MCF 10A (cell line): ENCODE measurements at regions not wholly inside any gene's neighbourhood (a gene's known extent, or its start where the extent isn't known, plus 50 kb on each side); places are given as distances from the start of the nearest gene placed in this dataset.

Source experiments
- BruUV-seq: library from RNA; stranded (reverse); fragments of 400-500 nt; replicated peaks from 2 replicates; lab custom pipeline; 2021; lab: Mats Ljungman, UMichigan
- CTCF ChIA-PET: fragments of 300-600 bp; sonication (Branson Sonifier 250); formaldehyde crosslinking; extraction: SDS; loops from one replicate; lab custom pipeline; 2021; ENCODE audit warnings: antibody characterized with exemption, inconsistent platforms; lab: Yijun Ruan, JAX
- POLR2A ChIA-PET: fragments of 300-600, 350-650 bp; sonication (Branson Sonifier 250); formaldehyde crosslinking; extraction: SDS; loops from one replicate; lab custom pipeline; 2020; ENCODE audit warnings: antibody characterized with exemption, inconsistent platforms; lab: Yijun Ruan, JAX
- DNase-seq: peaks from one replicate; pipeline ENCODE4 v3.0.0-alpha.2; 2018; ENCODE audit not compliant: unreplicated experiment
- H3K27ac Mint-ChIP-seq: one replicate; pipeline ENCODE4 v1.8.0; 2022; ENCODE audit warnings: mild to moderate bottlenecking, low read depth, mixed read lengths; ENCODE audit not compliant: unreplicated experiment
- H3K27me3 Mint-ChIP-seq: one replicate; pipeline ENCODE4 v1.8.0; 2022; ENCODE audit warnings: mixed read lengths; ENCODE audit not compliant: insufficient read depth, unreplicated experiment
- H3K36me3 Mint-ChIP-seq: one replicate; pipeline ENCODE4 v1.8.0; 2022; ENCODE audit warnings: mild to moderate bottlenecking, moderate library complexity, mixed read lengths; ENCODE audit not compliant: insufficient read depth, unreplicated experiment
- H3K4me1 Mint-ChIP-seq: one replicate; pipeline ENCODE4 v1.8.0; 2022; ENCODE audit warnings: mixed read lengths; ENCODE audit not compliant: insufficient read depth, unreplicated experiment
- H3K4me3 Mint-ChIP-seq: one replicate; pipeline ENCODE4 v1.8.0; 2022; ENCODE audit warnings: mild to moderate bottlenecking, moderate library complexity, mixed read lengths; ENCODE audit not compliant: unreplicated experiment
- H3K9me3 Mint-ChIP-seq: one replicate; pipeline ENCODE4 v1.8.0; 2022; ENCODE audit warnings: mixed read lengths; ENCODE audit not compliant: unreplicated experiment
- intact Hi-C: fragments of 100-400 bp; cut with micrococcal nuclease; formaldehyde crosslinking; loops from 2 replicates; pipeline ENCODE4 v1.14.1; 2022
- TF ChIP-seq, protein P1 (sequence below): fragments of 200-600 bp; IDR thresholded peaks from one replicate; pipeline ENCODE4 v1.8.0; 2022; ENCODE audit warnings: antibody characterized with exemption, mild to moderate bottlenecking; ENCODE audit not compliant: unreplicated experiment

DNA sequence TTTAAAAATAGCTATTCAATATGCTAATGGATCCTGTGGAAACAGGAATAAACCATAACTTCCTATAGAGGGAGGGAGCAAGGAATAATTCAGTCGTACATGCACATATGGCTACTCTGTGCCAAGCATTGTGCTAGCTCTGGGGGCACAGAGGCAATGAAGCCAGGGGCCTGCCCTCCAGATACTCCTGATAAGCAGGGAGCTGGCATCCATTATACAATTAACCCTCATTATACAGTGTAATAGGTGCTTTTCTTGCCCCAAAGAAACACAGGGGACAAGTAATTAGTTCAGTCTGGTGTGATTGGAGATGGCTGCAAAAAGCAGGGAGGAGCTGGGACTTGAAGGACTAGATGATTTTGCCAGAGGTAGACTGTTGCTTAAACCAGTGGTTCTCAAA lies 200.4 kb downstream of the SREK1 start:
- ChIA-PET POLR2A (no interaction called here), CTCF (interaction anchor here (0.9 to 2.8 kb wide), 3 partner anchors 36 to 38 kb away, joined by 3 to 14 read pairs (median 4); no protein-coding TSS in a partner anchor)
- no peak for DNase-seq
- H3K27ac Mint-ChIP-seq: no peak overlapping the region
- no peaks in the 10 kb centered on the region for H3K9me3 Mint-ChIP-seq
- peaks cover 61% of the 10 kb centered on the region for H3K27me3 Mint-ChIP-seq
- H3K36me3 Mint-ChIP-seq: no peaks in the 10 kb centered on the region
- H3K4me1 Mint-ChIP-seq: no peaks in the 10 kb centered on the region
- TF ChIP-seq, protein P1, sequence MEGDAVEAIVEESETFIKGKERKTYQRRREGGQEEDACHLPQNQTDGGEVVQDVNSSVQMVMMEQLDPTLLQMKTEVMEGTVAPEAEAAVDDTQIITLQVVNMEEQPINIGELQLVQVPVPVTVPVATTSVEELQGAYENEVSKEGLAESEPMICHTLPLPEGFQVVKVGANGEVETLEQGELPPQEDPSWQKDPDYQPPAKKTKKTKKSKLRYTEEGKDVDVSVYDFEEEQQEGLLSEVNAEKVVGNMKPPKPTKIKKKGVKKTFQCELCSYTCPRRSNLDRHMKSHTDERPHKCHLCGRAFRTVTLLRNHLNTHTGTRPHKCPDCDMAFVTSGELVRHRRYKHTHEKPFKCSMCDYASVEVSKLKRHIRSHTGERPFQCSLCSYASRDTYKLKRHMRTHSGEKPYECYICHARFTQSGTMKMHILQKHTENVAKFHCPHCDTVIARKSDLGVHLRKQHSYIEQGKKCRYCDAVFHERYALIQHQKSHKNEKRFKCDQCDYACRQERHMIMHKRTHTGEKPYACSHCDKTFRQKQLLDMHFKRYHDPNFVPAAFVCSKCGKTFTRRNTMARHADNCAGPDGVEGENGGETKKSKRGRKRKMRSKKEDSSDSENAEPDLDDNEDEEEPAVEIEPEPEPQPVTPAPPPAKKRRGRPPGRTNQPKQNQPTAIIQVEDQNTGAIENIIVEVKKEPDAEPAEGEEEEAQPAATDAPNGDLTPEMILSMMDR: no peak
- intact Hi-C loops: no loop called here
- BruUV-seq: no TSS peak
- H3K4me3 Mint-ChIP-seq: no peak overlapping the region

DNA sequence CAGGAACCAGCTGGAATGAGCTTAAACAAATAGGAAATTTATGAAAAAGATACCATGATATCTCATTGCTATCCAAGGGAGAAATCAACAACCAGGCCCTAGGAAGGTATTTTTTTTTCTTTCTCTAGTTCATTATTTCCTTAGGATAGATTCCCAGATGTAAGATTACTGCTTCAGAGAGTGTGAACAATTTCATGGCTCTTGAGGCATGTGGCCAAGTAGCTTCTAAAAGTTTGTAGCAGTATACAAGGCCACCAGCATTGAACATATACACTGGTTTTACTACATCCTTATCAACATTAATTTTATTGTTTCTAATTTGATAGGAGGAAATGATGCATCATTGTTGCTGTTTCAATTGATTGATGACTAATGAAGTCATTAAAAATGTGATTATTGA lies 201.2 kb downstream of the SREK1 start:
- no peaks in the 10 kb centered on the region for H3K9me3 Mint-ChIP-seq
- no peaks in the 10 kb centered on the region for H3K36me3 Mint-ChIP-seq
- peaks cover 56% of the 10 kb centered on the region for H3K27me3 Mint-ChIP-seq
- DNase-seq: no peak
- intact Hi-C loops: no loop called here
- TF ChIP-seq, protein P1: no peak
- BruUV-seq: no TSS peak
- no peak overlapping the region for H3K27ac Mint-ChIP-seq
- ChIA-PET POLR2A (no interaction called here), CTCF (interaction anchor here (0.6 to 2.8 kb wide), 4 partner anchors 28 to 130 kb away, joined by 3 to 14 read pairs (median 4); no protein-coding TSS in a partner anchor)
- no peak overlapping the region for H3K4me3 Mint-ChIP-seq
- H3K4me1 Mint-ChIP-seq: no peaks in the 10 kb centered on the region

DNA sequence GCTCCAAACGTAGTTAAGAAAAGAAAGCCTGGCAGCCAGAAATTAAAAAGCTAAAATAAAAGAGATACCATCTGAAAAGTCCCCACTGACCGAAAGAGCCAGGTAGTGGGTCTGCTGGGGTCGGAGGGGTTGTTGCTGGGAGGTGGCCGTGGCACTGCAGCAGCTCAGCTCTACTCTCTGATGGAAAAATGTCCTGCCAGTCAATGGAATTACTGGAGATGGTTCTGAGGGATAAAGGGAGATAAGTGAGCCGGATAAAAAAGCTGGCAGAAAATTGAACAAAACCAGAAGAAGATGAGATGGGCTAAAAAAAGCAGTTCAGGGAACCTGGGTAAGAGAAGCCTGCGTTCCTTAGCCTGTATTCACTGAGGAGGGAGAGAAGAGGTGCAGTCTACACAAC lies 202.8 kb downstream of the SREK1 start:
- ChIA-PET POLR2A (interaction anchor here (0.7 kb wide), 1 partner anchor 15 kb away, joined by 3 read pairs; no protein-coding TSS in a partner anchor), CTCF (interaction anchor here (0.8 to 1.1 kb wide), 2 partner anchors 10 to 41 kb away, joined by 3 to 6 read pairs; no protein-coding TSS in a partner anchor)
- DNase-seq: no peak
- H3K9me3 Mint-ChIP-seq: no peaks in the 10 kb centered on the region
- peaks cover 65% of the 10 kb centered on the region for H3K27me3 Mint-ChIP-seq
- TF ChIP-seq, protein P1: no peak
- no peak overlapping the region for H3K4me3 Mint-ChIP-seq
- intact Hi-C loops: no loop called here
- H3K27ac Mint-ChIP-seq: no peak overlapping the region
- H3K36me3 Mint-ChIP-seq: no peaks in the 10 kb centered on the region
- no peaks in the 10 kb centered on the region for H3K4me1 Mint-ChIP-seq
- BruUV-seq: no TSS peak

DNA sequence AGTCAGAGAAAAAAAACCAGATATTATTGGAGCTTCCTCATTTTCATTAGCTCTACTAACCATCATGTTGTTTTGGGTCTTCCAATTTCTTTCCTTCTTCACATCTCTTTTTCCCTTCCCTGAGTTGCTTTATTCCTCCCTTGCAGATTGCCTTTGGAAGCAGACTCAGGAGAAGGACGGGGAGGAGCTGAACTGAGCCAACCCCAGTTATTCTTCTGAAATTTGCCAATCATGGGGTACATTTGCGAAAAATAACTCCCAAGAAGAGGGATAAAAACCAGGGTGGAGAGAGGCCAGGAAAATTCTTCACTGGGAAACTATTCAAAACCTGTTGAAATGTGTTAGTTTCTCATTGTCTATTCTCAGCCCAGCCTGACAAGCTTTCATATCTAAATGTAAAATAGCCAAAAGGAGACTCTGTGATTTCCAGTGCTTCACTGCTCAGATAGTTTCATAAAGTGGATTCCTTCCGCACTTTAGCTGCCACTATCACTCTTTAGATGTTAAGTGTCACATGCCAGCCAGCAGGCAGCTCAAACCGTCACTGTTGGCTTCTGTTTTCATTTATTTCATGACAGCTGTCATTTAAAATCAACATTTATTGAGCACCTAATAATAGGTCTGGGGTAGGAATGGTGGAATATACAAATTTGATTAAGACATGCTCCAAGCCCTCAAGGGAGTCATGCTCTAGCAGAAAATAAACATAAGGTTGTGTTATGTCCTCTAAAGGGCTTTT lies 204.5 kb downstream of the SREK1 start:
- CTCF ChIA-PET: no interaction called here
- Mint-ChIP-seq H3K36me3 (no peaks in the 10 kb centered on the region), H3K27ac (no peak overlapping the region), H3K4me3 (no peak overlapping the region), H3K27me3 (peaks cover 72% of the 10 kb centered on the region), H3K9me3 (no peaks in the 10 kb centered on the region), H3K4me1 (no peaks in the 10 kb centered on the region)
- BruUV-seq: no TSS peak
- intact Hi-C loops: no loop called here
- TF ChIP-seq, protein P1: no peak
- POLR2A ChIA-PET: interaction anchor here (1.0 to 1.4 kb wide), 2 partner anchors 8 to 9 kb away, joined by 4 read pairs; no protein-coding TSS in a partner anchor
- no peak for DNase-seq
